Panc1 (cell line): ENCODE measurements at regions not wholly inside any gene's neighbourhood (a gene's known extent, or its start where the extent isn't known, plus 50 kb on each side); places are given as distances from the start of the nearest gene placed in this dataset.

Experiments
- CTCF ChIP-seq: fragments of 450-650 bp; IDR thresholded peaks from 2 replicates; pipeline ENCODE4 v1.5.1; 2017; ENCODE audit warnings: mild to moderate bottlenecking
- POLR2AphosphoS5 ChIP-seq: IDR thresholded peaks from 2 replicates; pipeline ENCODE4 v1.6.1; 2012; ENCODE audit warnings: mild to moderate bottlenecking, low read depth, low read length, moderate library complexity
- TF ChIP-seq, protein P1 (sequence below), 2 experiments: IDR thresholded peaks; 2 replicates each; pipeline ENCODE4 v1.6.1; 2011 to 2012; ENCODE audit warnings: low read depth in 2 of 2, control low read depth in 1 of 2, low read length in 1 of 2, mild to moderate bottlenecking in 1 of 2, moderate library complexity in 1 of 2; ENCODE audit not compliant: insufficient read depth in 1 of 2

DNA sequence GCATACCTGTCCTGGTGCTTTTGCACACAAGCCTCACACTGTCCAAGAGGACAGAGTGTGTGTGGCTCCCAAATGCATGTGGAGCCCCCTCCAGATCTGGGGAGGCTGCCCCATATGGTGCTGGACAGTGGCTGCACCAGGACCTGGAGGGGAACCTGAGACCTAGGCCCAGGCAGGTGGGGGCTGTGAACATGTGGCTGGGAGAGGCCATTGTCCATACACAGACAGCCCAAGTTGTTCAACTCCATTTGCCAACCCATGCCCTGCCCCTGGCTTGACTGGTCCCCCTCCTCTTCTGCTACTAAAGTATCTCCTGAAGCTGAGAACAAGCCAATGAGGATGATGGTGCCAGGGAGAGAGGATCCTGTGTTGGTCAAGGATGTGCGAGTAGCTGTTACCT is 94.0 kb downstream of the ING1 start:
- TF ChIP-seq CTCF: no peak
- TF ChIP-seq, protein P1, sequence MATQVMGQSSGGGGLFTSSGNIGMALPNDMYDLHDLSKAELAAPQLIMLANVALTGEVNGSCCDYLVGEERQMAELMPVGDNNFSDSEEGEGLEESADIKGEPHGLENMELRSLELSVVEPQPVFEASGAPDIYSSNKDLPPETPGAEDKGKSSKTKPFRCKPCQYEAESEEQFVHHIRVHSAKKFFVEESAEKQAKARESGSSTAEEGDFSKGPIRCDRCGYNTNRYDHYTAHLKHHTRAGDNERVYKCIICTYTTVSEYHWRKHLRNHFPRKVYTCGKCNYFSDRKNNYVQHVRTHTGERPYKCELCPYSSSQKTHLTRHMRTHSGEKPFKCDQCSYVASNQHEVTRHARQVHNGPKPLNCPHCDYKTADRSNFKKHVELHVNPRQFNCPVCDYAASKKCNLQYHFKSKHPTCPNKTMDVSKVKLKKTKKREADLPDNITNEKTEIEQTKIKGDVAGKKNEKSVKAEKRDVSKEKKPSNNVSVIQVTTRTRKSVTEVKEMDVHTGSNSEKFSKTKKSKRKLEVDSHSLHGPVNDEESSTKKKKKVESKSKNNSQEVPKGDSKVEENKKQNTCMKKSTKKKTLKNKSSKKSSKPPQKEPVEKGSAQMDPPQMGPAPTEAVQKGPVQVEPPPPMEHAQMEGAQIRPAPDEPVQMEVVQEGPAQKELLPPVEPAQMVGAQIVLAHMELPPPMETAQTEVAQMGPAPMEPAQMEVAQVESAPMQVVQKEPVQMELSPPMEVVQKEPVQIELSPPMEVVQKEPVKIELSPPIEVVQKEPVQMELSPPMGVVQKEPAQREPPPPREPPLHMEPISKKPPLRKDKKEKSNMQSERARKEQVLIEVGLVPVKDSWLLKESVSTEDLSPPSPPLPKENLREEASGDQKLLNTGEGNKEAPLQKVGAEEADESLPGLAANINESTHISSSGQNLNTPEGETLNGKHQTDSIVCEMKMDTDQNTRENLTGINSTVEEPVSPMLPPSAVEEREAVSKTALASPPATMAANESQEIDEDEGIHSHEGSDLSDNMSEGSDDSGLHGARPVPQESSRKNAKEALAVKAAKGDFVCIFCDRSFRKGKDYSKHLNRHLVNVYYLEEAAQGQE (IDR thresholded peaks at IDR 0.05; ENCODE audit: insufficient read depth in 1 of 2, low read depth in 2 of 2, low read length in 1 of 2): no peak
- no peak for TF ChIP-seq POLR2AphosphoS5
